Heart left ventricle (tissue), 13 donors: ENCODE measurements at regions not wholly inside any gene's neighbourhood (a gene's known extent, or its start where the extent isn't known, plus 50 kb on each side); places are given as distances from the start of the nearest gene placed in this dataset.

Experiments used
- CTCF ChIP-seq, 12 donors: fragments of 200-600 bp; sonication (generic) in 4 of 12; IDR thresholded peaks; one replicate each; pipeline versions ENCODE4 v1.5.0 to v1.8.0; 2018 to 2022; ENCODE audit warnings: antibody characterized with exemption in 12 of 12, mild to moderate bottlenecking in 5 of 12
- POLR2A ChIP-seq, 2 donors: fragments of 450-650 bp; IDR thresholded peaks; one replicate each; pipeline ENCODE4 v1.6.1; 2017; ENCODE audit warnings: antibody characterized with exemption in 2 of 2, mild to moderate bottlenecking in 2 of 2, moderate library complexity in 2 of 2
- donor health status: ischemic (EF 13 %, LVEDD 7.1; RV severe dilation, severe dysfunction).
- donor health status: DM: no; HTN: yes; CAD: no.
- donor health status: DM: no; HTN: no; CAD: no.
- donor health status: ischemic (EF 25% LVEDD 6.9; RV normal size, moderate dysfunction).
- donor health status: ischemic (EF 25% LVEDD 5.7; RV mildly dilated, moderate dysfunction).
- donor health status: ischemic (EF 35%, LVEDD 5.7; RV mildly dilated, moderate dysfunction).
- donor health status: nonischemic (EF 11% LVEDD 7.7; RV severe dilation, severe dysfunction).
- donor health status: DM: yes; HTN: yes; CAD: no.
- donor health status: PGD.
- donor health status: ischemic (EF 29% LVEDD 5.4; RV normal size, mild dysfunction).
- donor health status: nonischemic (EF 23%, LVEDD 6.1; RV moderate dilation, normal function).

GRCh38 chr12:61857968-61858367, 402.2 kb upstream of the USP15 start:
- TF ChIP-seq POLR2A (IDR thresholded peaks at IDR 0.05) (no peak), CTCF (IDR thresholded peaks at IDR 0.05) (no peak)
